ENCODE measurements at regions not wholly inside any gene's neighbourhood (a gene's known extent, or its start where the extent isn't known, plus 50 kb on each side); places are given as distances from the start of the nearest gene placed in this dataset.

DNA sequence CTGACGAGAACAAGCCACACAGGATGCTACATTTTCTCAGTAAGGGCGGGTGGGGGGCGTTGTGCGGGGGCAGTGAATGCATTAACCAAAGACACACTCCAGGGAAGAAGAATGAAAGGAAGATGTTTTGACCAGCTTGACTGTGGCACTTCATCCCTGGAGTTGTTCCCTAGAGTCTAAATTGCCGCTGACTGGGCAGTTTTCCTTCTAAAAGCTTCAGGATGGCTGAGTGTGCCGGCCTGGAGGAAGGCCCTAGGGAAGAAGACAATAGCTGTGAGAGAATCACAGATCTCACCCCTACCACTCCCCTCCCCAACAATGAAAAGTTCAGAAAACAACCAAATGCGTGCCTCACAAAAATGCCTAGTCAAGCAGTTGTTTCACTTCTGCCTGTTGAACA, 67.2 kb downstream of the NKX2-1 start:
- H3K4me2 ChIP-seq (ENCODE audit: low read length): no peak overlapping the region
- peaks cover 96% of the 10 kb centered on the region for H3K27me3 ChIP-seq (ENCODE audit: insufficient read depth, low read depth, low read length)
- no peak for TF ChIP-seq SMC3 (conservative IDR thresholded peaks at IDR 0.05; ENCODE audit: poor library complexity)

GRCh38 chr14:36451310-36452065, 68.5 kb downstream of the NKX2-1 start:
- Histone ChIP-seq H3K4me2 (ENCODE audit: low read length) (no peak overlapping the region), H3K27ac (ENCODE audit: low read length) (no peak overlapping the region), H3K9ac (ENCODE audit: low read length) (no peak overlapping the region), H3K9me2 (ENCODE audit: insufficient read depth, low read length) (no peaks in the 10 kb centered on the region), H3K9me3 (ENCODE audit: low read length) (no peaks in the 10 kb centered on the region), H4K20me1 (ENCODE audit: insufficient read depth) (no peaks in the 10 kb centered on the region), H3K4me3 (ENCODE audit: low read length) (no peak overlapping the region), H3K27me3 (ENCODE audit: insufficient read depth, low read depth, low read length) (peaks cover 96% of the 10 kb centered on the region), H3F3A (ENCODE audit: insufficient read depth, low read length, poor library complexity, severe bottlenecking) (no peaks in the 10 kb centered on the region), H2AFZ (ENCODE audit: low read depth, low read length) (no peak overlapping the region), H3K36me3 (ENCODE audit: insufficient read depth, low read length) (no peaks in the 10 kb centered on the region), H3K79me2 (replicated peaks; ENCODE audit: insufficient read depth, low read length) (no peaks in the 10 kb centered on the region)
- TF ChIP-seq, protein P1, sequence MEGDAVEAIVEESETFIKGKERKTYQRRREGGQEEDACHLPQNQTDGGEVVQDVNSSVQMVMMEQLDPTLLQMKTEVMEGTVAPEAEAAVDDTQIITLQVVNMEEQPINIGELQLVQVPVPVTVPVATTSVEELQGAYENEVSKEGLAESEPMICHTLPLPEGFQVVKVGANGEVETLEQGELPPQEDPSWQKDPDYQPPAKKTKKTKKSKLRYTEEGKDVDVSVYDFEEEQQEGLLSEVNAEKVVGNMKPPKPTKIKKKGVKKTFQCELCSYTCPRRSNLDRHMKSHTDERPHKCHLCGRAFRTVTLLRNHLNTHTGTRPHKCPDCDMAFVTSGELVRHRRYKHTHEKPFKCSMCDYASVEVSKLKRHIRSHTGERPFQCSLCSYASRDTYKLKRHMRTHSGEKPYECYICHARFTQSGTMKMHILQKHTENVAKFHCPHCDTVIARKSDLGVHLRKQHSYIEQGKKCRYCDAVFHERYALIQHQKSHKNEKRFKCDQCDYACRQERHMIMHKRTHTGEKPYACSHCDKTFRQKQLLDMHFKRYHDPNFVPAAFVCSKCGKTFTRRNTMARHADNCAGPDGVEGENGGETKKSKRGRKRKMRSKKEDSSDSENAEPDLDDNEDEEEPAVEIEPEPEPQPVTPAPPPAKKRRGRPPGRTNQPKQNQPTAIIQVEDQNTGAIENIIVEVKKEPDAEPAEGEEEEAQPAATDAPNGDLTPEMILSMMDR (IDR thresholded peaks at IDR 0.05; ENCODE audit: poor library complexity, severe bottlenecking): no peak
- TF ChIP-seq TAF1 (IDR thresholded peaks at IDR 0.05; ENCODE audit: low read depth): no peak
- no peak for TF ChIP-seq RAD21 (conservative IDR thresholded peaks at IDR 0.05)

More for the DNA sequence above, 67.2 kb downstream of the NKX2-1 start:
- Histone ChIP-seq H3K36me3 (ENCODE audit: insufficient read depth, low read length) (no peaks in the 10 kb centered on the region), H3K9me2 (ENCODE audit: insufficient read depth, low read length) (no peaks in the 10 kb centered on the region), H3F3A (ENCODE audit: insufficient read depth, low read length, poor library complexity, severe bottlenecking) (no peaks in the 10 kb centered on the region), H3K4me3 (ENCODE audit: low read length) (no peak overlapping the region), H3K27ac (ENCODE audit: low read length) (no peak overlapping the region), H3K79me2 (replicated peaks; ENCODE audit: insufficient read depth, low read length) (no peaks in the 10 kb centered on the region), H3K9ac (ENCODE audit: low read length) (no peak overlapping the region), H4K20me1 (ENCODE audit: insufficient read depth) (no peaks in the 10 kb centered on the region), H3K9me3 (ENCODE audit: low read length) (no peaks in the 10 kb centered on the region), H2AFZ (ENCODE audit: low read depth, low read length) (no peak overlapping the region)

GRCh38 chr14:36450550-36450949, 69.5 kb downstream of the NKX2-1 start:
- Histone ChIP-seq H3K27me3 (ENCODE audit: insufficient read depth, low read depth, low read length) (peaks cover 96% of the 10 kb centered on the region), H2AFZ (ENCODE audit: low read depth, low read length) (no peak overlapping the region), H3F3A (ENCODE audit: insufficient read depth, low read length, poor library complexity, severe bottlenecking) (no peaks in the 10 kb centered on the region), H3K9ac (ENCODE audit: low read length) (no peak overlapping the region), H3K4me3 (ENCODE audit: low read length) (no peak overlapping the region), H3K4me2 (ENCODE audit: low read length) (no peak overlapping the region), H3K27ac (ENCODE audit: low read length) (no peak overlapping the region), H3K9me2 (ENCODE audit: insufficient read depth, low read length) (no peaks in the 10 kb centered on the region), H4K20me1 (ENCODE audit: insufficient read depth) (no peaks in the 10 kb centered on the region), H3K36me3 (ENCODE audit: insufficient read depth, low read length) (no peaks in the 10 kb centered on the region), H3K9me3 (ENCODE audit: low read length) (no peaks in the 10 kb centered on the region), H3K79me2 (replicated peaks; ENCODE audit: insufficient read depth, low read length) (no peaks in the 10 kb centered on the region)
- TF ChIP-seq EZH2 (IDR thresholded peaks at IDR 0.05; ENCODE audit: borderline replicate concordance, insufficient read depth, low read length, poor library complexity, severe bottlenecking): no peak
- no peak for TF ChIP-seq TAF1 (IDR thresholded peaks at IDR 0.05; ENCODE audit: low read depth)
- TF ChIP-seq EP300 (conservative IDR thresholded peaks at IDR 0.05; ENCODE audit: poor library complexity, severe bottlenecking): no peak
- TF ChIP-seq REST (IDR thresholded peaks at IDR 0.05; ENCODE audit: borderline replicate concordance): no peak
- no peak for TF ChIP-seq SMC3 (conservative IDR thresholded peaks at IDR 0.05; ENCODE audit: poor library complexity)
- TF ChIP-seq, protein P1 (IDR thresholded peaks at IDR 0.05; ENCODE audit: poor library complexity, severe bottlenecking): no peak
- no peak for TF ChIP-seq RAD21 (conservative IDR thresholded peaks at IDR 0.05)
- TF ChIP-seq POLR2AphosphoS5 (IDR thresholded peaks at IDR 0.05): no peak
- TF ChIP-seq MXI1 (conservative IDR thresholded peaks at IDR 0.05; ENCODE audit: poor library complexity, severe bottlenecking): no peak
